IPS-15b (cell line): ENCODE measurements at regions not wholly inside any gene's neighbourhood (a gene's known extent, or its start where the extent isn't known, plus 50 kb on each side); places are given as distances from the start of the nearest gene placed in this dataset.
"Not testable (repeated sequence)": the region's sequence is repeated elsewhere in the genome, so short reads cannot be mapped to it uniquely, and the experiment has no call there.

Experiments
- H3K27me3 ChIP-seq: one replicate; pipeline ENCODE4 v1.6.1; 2013; ENCODE audit warnings: low read length; ENCODE audit not compliant: control insufficient read depth, insufficient read depth
- H3K36me3 ChIP-seq: one replicate; pipeline ENCODE4 v1.6.1; 2013; ENCODE audit warnings: low read length; ENCODE audit not compliant: control insufficient read depth, insufficient read depth
- H3K4me1 ChIP-seq: one replicate; pipeline ENCODE4 v1.6.1; 2013; ENCODE audit warnings: mild to moderate bottlenecking, low read length; ENCODE audit not compliant: control insufficient read depth, insufficient read depth
- H3K4me3 ChIP-seq: one replicate; pipeline ENCODE4 v1.5.1; 2013; ENCODE audit warnings: low read depth, low read length
- H3K9ac ChIP-seq: one replicate; pipeline ENCODE4 v1.6.1; 2013; ENCODE audit warnings: low read depth, mild to moderate bottlenecking, low read length
- H3K9me3 ChIP-seq: one replicate; pipeline ENCODE4 v1.6.1; 2013; ENCODE audit warnings: mild to moderate bottlenecking, low read length; ENCODE audit not compliant: control insufficient read depth, insufficient read depth

GRCh38 chr3:137582484-137582883 is 181.6 kb upstream of the SOX14 start:
- no peaks in the 10 kb centered on the region for H3K9me3 ChIP-seq
- H3K9ac ChIP-seq: no peak overlapping the region
- H3K4me3 ChIP-seq: peak overlapping the region; percentile 4
- H3K36me3 ChIP-seq: no peaks in the 10 kb centered on the region
- peaks cover 13% of the 10 kb centered on the region for H3K4me1 ChIP-seq
- no peaks in the 10 kb centered on the region for H3K27me3 ChIP-seq

- Histone ChIP-seq H3K27me3 (no peaks in the 10 kb centered on the region), H3K36me3 (no peaks in the 10 kb centered on the region), H3K9me3 (no peaks in the 10 kb centered on the region), H3K4me3 (no peak overlapping the region), H3K9ac (no peak overlapping the region), H3K4me1 (peaks cover 13% of the 10 kb centered on the region)
Observed at GRCh38 chr3:137583256-137583655, 180.9 kb upstream of the SOX14 start.

GRCh38 chr3:137588871-137589270 is 175.2 kb upstream of the SOX14 start:
- no peaks in the 10 kb centered on the region for H3K27me3 ChIP-seq
- no peak overlapping the region for H3K4me3 ChIP-seq
- H3K9me3 ChIP-seq: no peaks in the 10 kb centered on the region
- no peaks in the 10 kb centered on the region for H3K36me3 ChIP-seq
- H3K9ac ChIP-seq: no peak overlapping the region
- no peaks in the 10 kb centered on the region for H3K4me1 ChIP-seq

- not testable (repeated sequence) for H3K36me3 ChIP-seq, H3K4me1 ChIP-seq, H3K4me3 ChIP-seq, H3K9me3 ChIP-seq, H3K27me3 ChIP-seq, H3K9ac ChIP-seq
Observed at GRCh38 chr3:137595415-137595814, 168.7 kb upstream of the SOX14 start.

GRCh38 chr3:137610723-137611122 is 153.4 kb upstream of the SOX14 start:
- no peaks in the 10 kb centered on the region for H3K27me3 ChIP-seq
- peaks cover 12% of the 10 kb centered on the region for H3K4me1 ChIP-seq
- no peaks in the 10 kb centered on the region for H3K36me3 ChIP-seq
- no peak overlapping the region for H3K4me3 ChIP-seq
- no peak overlapping the region for H3K9ac ChIP-seq
- H3K9me3 ChIP-seq: no peaks in the 10 kb centered on the region

GRCh38 chr3:137612291-137612690 is 151.8 kb upstream of the SOX14 start:
- Histone ChIP-seq H3K36me3 (no peaks in the 10 kb centered on the region), H3K4me1 (peaks cover 12% of the 10 kb centered on the region), H3K9me3 (no peaks in the 10 kb centered on the region), H3K9ac (no peak overlapping the region), H3K4me3 (no peak overlapping the region), H3K27me3 (no peaks in the 10 kb centered on the region)

- Histone ChIP-seq H3K36me3 (no peaks in the 10 kb centered on the region), H3K4me1 (peaks cover 12% of the 10 kb centered on the region), H3K9ac (no peak overlapping the region), H3K27me3 (no peaks in the 10 kb centered on the region), H3K9me3 (no peaks in the 10 kb centered on the region), H3K4me3 (no peak overlapping the region)
Observed at GRCh38 chr3:137615659-137616418, 148.3 kb upstream of the SOX14 start.

- Histone ChIP-seq H3K27me3 (no peaks in the 10 kb centered on the region), H3K4me3 (no peak overlapping the region), H3K4me1 (peaks cover 17% of the 10 kb centered on the region), H3K9me3 (no peaks in the 10 kb centered on the region), H3K36me3 (no peaks in the 10 kb centered on the region), H3K9ac (no peak overlapping the region)
Observed at GRCh38 chr3:137641879-137642704, 122.0 kb upstream of the SOX14 start.

GRCh38 chr3:137642831-137643230 is 121.3 kb upstream of the SOX14 start:
- Histone ChIP-seq H3K9ac (no peak overlapping the region), H3K27me3 (no peaks in the 10 kb centered on the region), H3K36me3 (no peaks in the 10 kb centered on the region), H3K4me1 (peaks cover 23% of the 10 kb centered on the region), H3K9me3 (no peaks in the 10 kb centered on the region), H3K4me3 (no peak overlapping the region)

- Histone ChIP-seq H3K9me3 (no peaks in the 10 kb centered on the region), H3K27me3 (peaks cover 3% of the 10 kb centered on the region), H3K9ac (no peak overlapping the region), H3K36me3 (no peaks in the 10 kb centered on the region), H3K4me1 (peaks cover 27% of the 10 kb centered on the region), H3K4me3 (peak overlapping the region; percentile 30)
Observed at GRCh38 chr3:137647179-137647578, 116.9 kb upstream of the SOX14 start.

- Histone ChIP-seq H3K9me3 (no peaks in the 10 kb centered on the region), H3K4me1 (no peaks in the 10 kb centered on the region), H3K36me3 (no peaks in the 10 kb centered on the region), H3K4me3 (no peak overlapping the region), H3K9ac (no peak overlapping the region), H3K27me3 (no peaks in the 10 kb centered on the region)
Observed at GRCh38 chr3:137669519-137670060, 94.5 kb upstream of the SOX14 start.
